Panc1 (cell line): ENCODE measurements at regions not wholly inside any gene's neighbourhood (a gene's known extent, or its start where the extent isn't known, plus 50 kb on each side); places are given as distances from the start of the nearest gene placed in this dataset.

ENCODE experiments used
- POLR2AphosphoS5 ChIP-seq: IDR thresholded peaks from 2 replicates; pipeline ENCODE4 v1.6.1; 2012; ENCODE audit warnings: mild to moderate bottlenecking, low read depth, low read length, moderate library complexity
- TF ChIP-seq, protein P1 (sequence below): fragments of 450-650 bp; IDR thresholded peaks from 2 replicates; pipeline ENCODE4 v1.5.1; 2017; ENCODE audit warnings: mild to moderate bottlenecking

DNA sequence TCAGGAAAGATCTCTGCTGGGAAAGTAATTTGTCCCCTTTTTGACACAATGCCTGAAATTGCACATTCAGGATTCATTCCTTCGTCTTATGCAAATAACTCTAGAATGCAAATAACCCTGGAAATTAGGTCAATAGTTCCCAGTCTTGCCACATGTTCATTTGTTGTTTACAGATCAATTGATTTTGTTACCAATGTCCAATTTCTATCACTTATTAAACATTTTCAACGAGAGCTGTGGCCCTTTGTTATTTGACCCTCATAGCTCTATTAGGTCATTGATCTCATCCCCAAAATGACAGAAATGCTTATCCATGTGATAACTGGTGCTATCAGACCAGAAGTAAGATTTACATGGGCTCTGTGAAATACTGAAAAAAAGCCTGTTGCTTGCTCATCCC lies 275.3 kb upstream of the REG3G start:
- TF ChIP-seq, protein P1, sequence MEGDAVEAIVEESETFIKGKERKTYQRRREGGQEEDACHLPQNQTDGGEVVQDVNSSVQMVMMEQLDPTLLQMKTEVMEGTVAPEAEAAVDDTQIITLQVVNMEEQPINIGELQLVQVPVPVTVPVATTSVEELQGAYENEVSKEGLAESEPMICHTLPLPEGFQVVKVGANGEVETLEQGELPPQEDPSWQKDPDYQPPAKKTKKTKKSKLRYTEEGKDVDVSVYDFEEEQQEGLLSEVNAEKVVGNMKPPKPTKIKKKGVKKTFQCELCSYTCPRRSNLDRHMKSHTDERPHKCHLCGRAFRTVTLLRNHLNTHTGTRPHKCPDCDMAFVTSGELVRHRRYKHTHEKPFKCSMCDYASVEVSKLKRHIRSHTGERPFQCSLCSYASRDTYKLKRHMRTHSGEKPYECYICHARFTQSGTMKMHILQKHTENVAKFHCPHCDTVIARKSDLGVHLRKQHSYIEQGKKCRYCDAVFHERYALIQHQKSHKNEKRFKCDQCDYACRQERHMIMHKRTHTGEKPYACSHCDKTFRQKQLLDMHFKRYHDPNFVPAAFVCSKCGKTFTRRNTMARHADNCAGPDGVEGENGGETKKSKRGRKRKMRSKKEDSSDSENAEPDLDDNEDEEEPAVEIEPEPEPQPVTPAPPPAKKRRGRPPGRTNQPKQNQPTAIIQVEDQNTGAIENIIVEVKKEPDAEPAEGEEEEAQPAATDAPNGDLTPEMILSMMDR: no peak
- TF ChIP-seq POLR2AphosphoS5: no peak
